Vagina (tissue), 2 donors: ENCODE measurements at regions not wholly inside any gene's neighbourhood (a gene's known extent, or its start where the extent isn't known, plus 50 kb on each side); places are given as distances from the start of the nearest gene placed in this dataset.

Experiments used
- POLR2A ChIP-seq, 2 donors: fragments of 450-650 bp; IDR thresholded peaks; one replicate each; pipeline ENCODE4 v1.6.1; 2017; ENCODE audit warnings: antibody characterized with exemption in 2 of 2, mild to moderate bottlenecking in 2 of 2, moderate library complexity in 2 of 2
- POLR2AphosphoS5 ChIP-seq, 2 donors: sonication (generic); formaldehyde crosslinking; IDR thresholded peaks; one replicate each; pipeline ENCODE4 v1.9.0; 2017; ENCODE audit warnings: antibody characterized with exemption in 2 of 2, mild to moderate bottlenecking in 2 of 2, low read depth in 1 of 2; ENCODE audit not compliant: insufficient read depth in 1 of 2
- TF ChIP-seq, protein P1 (sequence below), 3 experiments: fragments of 450-650 bp in 2 of 3; fragments of 200-600 bp in 1 of 3; sonication (generic) in 1 of 3; IDR thresholded peaks; one replicate each; pipeline ENCODE4 v1.5.1; 2017 to 2019; ENCODE audit warnings: antibody characterized with exemption in 3 of 3, mild to moderate bottlenecking in 2 of 3, moderate library complexity in 2 of 3

DNA sequence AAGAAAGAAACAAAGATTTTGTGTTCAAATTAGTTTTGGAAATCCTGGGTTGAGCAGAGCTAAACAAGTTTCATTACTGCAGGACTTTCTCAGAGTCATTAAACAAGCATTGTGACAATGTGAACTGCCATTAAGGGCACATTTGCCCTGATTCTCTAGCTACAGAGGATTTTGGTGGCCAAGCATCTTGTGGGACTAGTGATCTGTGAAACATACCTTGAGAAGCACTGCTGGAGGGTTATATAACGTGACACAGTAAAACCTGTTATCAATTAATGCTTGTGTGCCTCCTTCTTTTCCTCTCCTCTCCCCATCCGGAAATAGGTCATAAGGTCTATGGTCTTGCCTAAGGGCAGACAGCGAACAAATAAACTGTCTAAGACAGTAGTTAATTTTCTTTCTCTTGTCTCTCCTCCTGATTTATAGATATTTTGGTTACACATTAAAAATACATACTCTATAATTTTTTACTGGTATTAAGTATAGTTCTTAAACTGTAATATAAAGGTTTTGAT lies 167.3 kb upstream of the NANOGP8 start:
- TF ChIP-seq POLR2AphosphoS5 (IDR thresholded peaks at IDR 0.05; ENCODE audit: insufficient read depth in 1 of 2, low read depth in 1 of 2) (no peak), POLR2A (IDR thresholded peaks at IDR 0.05) (no peak)
- TF ChIP-seq, protein P1, sequence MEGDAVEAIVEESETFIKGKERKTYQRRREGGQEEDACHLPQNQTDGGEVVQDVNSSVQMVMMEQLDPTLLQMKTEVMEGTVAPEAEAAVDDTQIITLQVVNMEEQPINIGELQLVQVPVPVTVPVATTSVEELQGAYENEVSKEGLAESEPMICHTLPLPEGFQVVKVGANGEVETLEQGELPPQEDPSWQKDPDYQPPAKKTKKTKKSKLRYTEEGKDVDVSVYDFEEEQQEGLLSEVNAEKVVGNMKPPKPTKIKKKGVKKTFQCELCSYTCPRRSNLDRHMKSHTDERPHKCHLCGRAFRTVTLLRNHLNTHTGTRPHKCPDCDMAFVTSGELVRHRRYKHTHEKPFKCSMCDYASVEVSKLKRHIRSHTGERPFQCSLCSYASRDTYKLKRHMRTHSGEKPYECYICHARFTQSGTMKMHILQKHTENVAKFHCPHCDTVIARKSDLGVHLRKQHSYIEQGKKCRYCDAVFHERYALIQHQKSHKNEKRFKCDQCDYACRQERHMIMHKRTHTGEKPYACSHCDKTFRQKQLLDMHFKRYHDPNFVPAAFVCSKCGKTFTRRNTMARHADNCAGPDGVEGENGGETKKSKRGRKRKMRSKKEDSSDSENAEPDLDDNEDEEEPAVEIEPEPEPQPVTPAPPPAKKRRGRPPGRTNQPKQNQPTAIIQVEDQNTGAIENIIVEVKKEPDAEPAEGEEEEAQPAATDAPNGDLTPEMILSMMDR (IDR thresholded peaks at IDR 0.05), result no peak
